ENCODE measurements at regions not wholly inside any gene's neighbourhood (a gene's known extent, or its start where the extent isn't known, plus 50 kb on each side); places are given as distances from the start of the nearest gene placed in this dataset.

DNA sequence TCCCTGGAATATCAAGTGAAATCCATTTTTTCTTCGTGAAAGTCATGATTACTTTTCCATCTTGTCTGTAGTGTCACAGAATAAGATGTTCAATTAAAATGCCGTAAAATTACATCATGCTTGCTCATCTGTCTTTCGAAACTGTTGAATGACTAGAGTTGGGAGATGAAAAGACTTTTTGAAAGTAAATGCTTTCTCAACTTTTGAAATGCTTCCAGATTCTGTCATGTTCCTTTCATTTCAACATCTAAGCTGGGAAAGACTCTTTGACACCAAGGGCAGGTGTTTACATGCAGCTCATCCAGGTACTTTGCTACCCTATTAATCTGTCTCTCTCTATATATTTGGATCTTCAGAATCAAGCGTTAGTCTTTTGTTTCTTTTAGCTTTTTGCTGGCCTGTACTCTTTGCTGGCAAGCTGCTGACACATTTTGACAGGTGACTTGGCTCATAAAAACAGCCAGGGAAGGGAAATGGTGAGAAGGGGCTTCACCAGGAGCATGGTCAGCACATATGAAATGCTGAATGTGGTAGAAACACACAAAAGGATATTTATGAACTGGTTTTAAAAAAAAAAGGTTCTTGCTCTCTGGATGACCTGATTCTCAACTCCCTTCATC, 77.0 kb upstream of the METAP2 start:
- no peak overlapping the region for H3K27ac ChIP-seq

DNA sequence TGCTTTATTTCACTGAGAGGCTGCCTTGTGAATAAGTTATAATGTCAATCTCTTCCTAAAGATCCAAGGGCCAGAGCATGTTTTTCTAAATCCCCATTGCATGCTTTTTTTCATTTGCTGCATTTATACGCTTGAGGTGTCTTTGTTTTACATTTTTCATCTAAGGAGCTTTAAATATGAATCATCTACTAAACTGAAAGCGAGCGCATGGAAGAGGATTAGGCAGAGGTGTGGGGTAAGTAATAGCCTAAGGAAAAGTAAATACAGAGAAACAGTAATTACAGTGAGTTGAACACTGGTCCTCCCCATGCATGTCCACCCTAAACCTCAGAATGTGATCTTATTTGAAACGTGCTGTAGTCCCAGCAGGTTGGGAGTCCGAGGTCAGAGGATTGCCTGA, 76.4 kb upstream of the METAP2 start:
- no peak overlapping the region for H3K27ac ChIP-seq
- TF ChIP-seq ZFX (IDR thresholded peaks at IDR 0.05) = no peak
- TF ChIP-seq, protein P1, sequence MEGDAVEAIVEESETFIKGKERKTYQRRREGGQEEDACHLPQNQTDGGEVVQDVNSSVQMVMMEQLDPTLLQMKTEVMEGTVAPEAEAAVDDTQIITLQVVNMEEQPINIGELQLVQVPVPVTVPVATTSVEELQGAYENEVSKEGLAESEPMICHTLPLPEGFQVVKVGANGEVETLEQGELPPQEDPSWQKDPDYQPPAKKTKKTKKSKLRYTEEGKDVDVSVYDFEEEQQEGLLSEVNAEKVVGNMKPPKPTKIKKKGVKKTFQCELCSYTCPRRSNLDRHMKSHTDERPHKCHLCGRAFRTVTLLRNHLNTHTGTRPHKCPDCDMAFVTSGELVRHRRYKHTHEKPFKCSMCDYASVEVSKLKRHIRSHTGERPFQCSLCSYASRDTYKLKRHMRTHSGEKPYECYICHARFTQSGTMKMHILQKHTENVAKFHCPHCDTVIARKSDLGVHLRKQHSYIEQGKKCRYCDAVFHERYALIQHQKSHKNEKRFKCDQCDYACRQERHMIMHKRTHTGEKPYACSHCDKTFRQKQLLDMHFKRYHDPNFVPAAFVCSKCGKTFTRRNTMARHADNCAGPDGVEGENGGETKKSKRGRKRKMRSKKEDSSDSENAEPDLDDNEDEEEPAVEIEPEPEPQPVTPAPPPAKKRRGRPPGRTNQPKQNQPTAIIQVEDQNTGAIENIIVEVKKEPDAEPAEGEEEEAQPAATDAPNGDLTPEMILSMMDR (conservative IDR thresholded peaks at IDR 0.05) = no peak

More for the DNA sequence above, 77.0 kb upstream of the METAP2 start:
- TF ChIP-seq, protein P1 (conservative IDR thresholded peaks at IDR 0.05) = no peak
- no peak for TF ChIP-seq ZFX (IDR thresholded peaks at IDR 0.05)

DNA sequence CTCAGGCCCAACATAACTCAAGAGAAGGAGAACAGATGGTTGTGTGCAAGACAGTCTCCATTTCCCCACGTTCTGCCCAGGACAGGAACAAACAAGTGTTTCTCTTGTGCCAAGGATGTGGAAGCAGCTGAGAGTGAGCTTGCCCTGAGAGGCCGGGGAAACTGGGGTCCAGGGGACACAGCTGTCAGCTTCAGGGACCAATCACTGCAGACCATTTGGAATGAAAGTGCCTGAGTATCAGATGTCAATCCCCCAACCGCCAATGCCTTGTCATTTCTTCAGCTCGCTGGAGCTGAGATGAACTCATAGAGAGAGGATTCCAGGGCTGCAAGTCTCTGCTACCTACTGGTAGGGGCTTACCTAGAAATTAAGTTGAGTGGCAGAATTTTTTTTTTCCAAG, 71.9 kb upstream of the METAP2 start:
- H3K27ac ChIP-seq = no peak overlapping the region
- TF ChIP-seq, protein P1 (conservative IDR thresholded peaks at IDR 0.05) = no peak
- TF ChIP-seq ZFX (IDR thresholded peaks at IDR 0.05) = no peak

DNA sequence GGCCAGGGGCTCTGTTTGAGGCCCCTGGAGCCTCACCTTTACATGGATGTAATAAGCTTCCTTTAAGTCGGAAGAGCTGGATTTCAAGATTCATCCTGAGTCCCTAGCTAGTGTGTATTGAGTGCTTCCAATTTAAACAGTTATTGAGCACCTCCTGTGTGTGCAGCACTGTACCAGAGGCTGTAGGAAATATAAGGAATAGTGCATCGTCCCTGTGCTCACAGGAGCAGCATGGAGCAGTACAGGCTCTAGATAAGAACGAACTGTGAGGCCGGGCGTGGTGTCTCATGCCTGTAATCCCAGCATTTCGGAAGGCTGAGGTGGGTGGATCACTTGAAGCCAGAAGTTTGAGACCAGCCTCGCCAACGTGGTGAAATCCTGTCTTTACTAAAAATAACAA, 65.8 kb upstream of the METAP2 start:
- TF ChIP-seq, protein P1 (conservative IDR thresholded peaks at IDR 0.05) = no peak
- TF ChIP-seq ZFX (IDR thresholded peaks at IDR 0.05) = no peak
- H3K27ac ChIP-seq = no peak overlapping the region

DNA sequence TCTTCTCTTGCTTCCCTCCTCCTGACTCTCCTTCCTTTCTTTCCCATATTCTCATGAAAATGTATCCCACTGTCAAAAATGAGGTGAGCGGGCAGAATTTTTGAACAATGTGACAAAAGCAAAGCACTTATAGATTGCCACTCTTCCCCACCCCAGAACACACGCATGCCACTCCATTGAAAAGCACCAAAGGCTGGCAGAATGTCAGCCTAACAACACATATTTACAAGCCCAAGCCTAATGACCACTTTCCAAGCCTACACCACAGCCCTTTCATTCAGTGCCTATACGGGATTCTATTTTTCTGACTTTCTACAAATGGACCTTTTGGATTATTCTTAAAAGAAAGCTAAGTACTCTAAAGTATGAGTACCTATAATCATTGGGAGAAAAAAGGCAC, 62.9 kb upstream of the METAP2 start:
- no peak overlapping the region for H3K27ac ChIP-seq
- TF ChIP-seq, protein P1 (conservative IDR thresholded peaks at IDR 0.05) = no peak
- no peak for TF ChIP-seq ZFX (IDR thresholded peaks at IDR 0.05)

DNA sequence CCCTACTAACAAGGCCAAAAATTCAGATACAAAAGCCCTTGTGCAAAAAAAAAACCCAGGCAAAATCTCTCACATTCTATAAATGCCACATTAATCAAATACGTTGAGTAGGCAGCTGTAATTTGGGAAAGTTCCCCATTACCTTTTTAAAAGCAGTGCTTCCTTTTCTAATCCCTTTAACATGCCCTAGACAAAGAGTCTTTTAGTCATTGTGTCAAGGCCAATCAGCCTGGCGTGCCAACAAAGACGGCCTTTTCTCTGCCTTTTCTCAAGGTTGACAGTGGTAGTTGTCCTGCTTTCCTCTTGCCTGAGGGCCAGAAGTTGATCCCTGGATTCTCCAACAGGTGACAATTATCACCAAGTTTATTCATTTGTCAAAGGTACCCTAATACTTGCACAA, 62.5 kb upstream of the METAP2 start:
- TF ChIP-seq ZFX (IDR thresholded peaks at IDR 0.05) = no peak
- TF ChIP-seq, protein P1 (conservative IDR thresholded peaks at IDR 0.05) = no peak
- no peak overlapping the region for H3K27ac ChIP-seq

DNA sequence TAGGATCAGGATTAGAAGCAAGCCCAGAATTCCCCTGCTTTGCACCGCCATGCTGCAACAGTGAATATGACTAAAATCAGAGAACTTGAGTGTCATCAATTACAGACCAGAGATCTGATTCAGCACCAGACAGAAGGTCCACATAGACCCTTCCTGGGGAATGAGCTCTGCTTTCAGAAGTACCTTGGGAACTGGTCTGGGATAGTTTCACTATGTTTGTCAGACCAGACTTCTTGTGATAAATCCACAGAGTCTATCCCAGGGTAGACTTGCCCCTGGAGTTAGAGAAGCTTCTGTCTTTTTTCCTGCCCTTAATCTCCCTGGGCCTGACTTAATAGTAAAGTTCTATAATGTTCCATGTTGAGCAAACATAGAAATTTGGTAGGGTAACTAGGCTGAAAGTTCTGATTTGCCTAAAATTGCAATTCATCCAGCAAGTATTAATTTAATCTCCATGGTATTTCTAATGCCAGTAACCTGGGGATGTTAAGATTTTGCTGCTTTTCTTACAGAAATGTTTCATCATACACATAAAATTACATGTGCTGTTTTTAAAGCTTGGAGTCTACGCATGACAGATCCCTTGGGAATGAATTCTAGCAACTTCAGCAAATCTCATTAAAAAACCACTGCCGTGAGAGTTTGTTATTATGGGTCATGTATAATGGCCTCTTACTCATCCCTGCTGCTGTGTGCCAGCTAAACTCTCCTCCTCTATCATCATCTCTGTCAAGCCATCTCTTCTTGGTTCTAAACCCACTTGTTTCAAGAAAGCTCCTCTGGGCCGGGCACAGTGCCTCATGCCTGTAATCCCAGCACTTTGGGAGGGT, 61.3 kb upstream of the METAP2 start:
- no peak overlapping the region for H3K27ac ChIP-seq

More for the DNA sequence above, 61.3 kb upstream of the METAP2 start:
- TF ChIP-seq ZFX (IDR thresholded peaks at IDR 0.05) = no peak
- TF ChIP-seq, protein P1 (conservative IDR thresholded peaks at IDR 0.05) = no peak
